ENCODE measurements at regions not wholly inside any gene's neighbourhood (a gene's known extent, or its start where the extent isn't known, plus 50 kb on each side); places are given as distances from the start of the nearest gene placed in this dataset.

- Histone ChIP-seq H3K27ac (no peak overlapping the region), H3K4me1 (no peaks in the 10 kb centered on the region), H3K36me3 (no peaks in the 10 kb centered on the region), H3K9me3 (no peaks in the 10 kb centered on the region), H3K4me3 (no peak overlapping the region), H3K27me3 (no peaks in the 10 kb centered on the region)
- intact Hi-C loops (cut with DNase I) = no loop called here
- DNase-seq (no peak), ATAC-seq (no peak)
- WGBS (ENCODE audit: insufficient coverage, low coverage, low lambda C conversion rate, missing lambda C conversion rate) = 64% methylated on average over 5 of the region's 5 CpGs
- TF ChIP-seq, protein P1, sequence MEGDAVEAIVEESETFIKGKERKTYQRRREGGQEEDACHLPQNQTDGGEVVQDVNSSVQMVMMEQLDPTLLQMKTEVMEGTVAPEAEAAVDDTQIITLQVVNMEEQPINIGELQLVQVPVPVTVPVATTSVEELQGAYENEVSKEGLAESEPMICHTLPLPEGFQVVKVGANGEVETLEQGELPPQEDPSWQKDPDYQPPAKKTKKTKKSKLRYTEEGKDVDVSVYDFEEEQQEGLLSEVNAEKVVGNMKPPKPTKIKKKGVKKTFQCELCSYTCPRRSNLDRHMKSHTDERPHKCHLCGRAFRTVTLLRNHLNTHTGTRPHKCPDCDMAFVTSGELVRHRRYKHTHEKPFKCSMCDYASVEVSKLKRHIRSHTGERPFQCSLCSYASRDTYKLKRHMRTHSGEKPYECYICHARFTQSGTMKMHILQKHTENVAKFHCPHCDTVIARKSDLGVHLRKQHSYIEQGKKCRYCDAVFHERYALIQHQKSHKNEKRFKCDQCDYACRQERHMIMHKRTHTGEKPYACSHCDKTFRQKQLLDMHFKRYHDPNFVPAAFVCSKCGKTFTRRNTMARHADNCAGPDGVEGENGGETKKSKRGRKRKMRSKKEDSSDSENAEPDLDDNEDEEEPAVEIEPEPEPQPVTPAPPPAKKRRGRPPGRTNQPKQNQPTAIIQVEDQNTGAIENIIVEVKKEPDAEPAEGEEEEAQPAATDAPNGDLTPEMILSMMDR (IDR thresholded peaks at IDR 0.05) = no peak
- TF ChIP-seq POLR2A (IDR thresholded peaks at IDR 0.05) = no peak
These were observed 63.0 kb upstream of the FZD8 start for GRCh38 chr10:35705051-35705450.

GRCh38 chr10:35704401-35704800 is 62.3 kb upstream of the FZD8 start:
- Histone ChIP-seq H3K4me1 (no peaks in the 10 kb centered on the region), H3K36me3 (no peaks in the 10 kb centered on the region), H3K27ac (no peak overlapping the region), H3K27me3 (no peaks in the 10 kb centered on the region), H3K4me3 (no peak overlapping the region), H3K9me3 (no peaks in the 10 kb centered on the region)
- no peak for TF ChIP-seq POLR2A (IDR thresholded peaks at IDR 0.05)
- TF ChIP-seq, protein P1 (IDR thresholded peaks at IDR 0.05) = no peak
- ATAC-seq (no peak), DNase-seq (no peak)
- intact Hi-C loops (cut with DNase I) = no loop called here

- no peak for ATAC-seq
- no peak overlapping the region for H3K27ac ChIP-seq
- no peaks in the 10 kb centered on the region for H3K36me3 ChIP-seq
- H3K27me3 ChIP-seq = no peaks in the 10 kb centered on the region
- intact Hi-C loops (cut with DNase I) = no loop called here
- TF ChIP-seq POLR2A (IDR thresholded peaks at IDR 0.05) = no peak
- TF ChIP-seq, protein P1 (IDR thresholded peaks at IDR 0.05) = no peak
- H3K4me1 ChIP-seq = no peaks in the 10 kb centered on the region
- 76% methylated on average over 9 of the region's 12 CpGs for WGBS (ENCODE audit: insufficient coverage, low coverage, low lambda C conversion rate, missing lambda C conversion rate)
- H3K4me3 ChIP-seq = no peak overlapping the region
- DNase-seq = no peak
- no peaks in the 10 kb centered on the region for H3K9me3 ChIP-seq
These were observed 58.4 kb upstream of the FZD8 start for GRCh38 chr10:35700487-35700882.

DNA sequence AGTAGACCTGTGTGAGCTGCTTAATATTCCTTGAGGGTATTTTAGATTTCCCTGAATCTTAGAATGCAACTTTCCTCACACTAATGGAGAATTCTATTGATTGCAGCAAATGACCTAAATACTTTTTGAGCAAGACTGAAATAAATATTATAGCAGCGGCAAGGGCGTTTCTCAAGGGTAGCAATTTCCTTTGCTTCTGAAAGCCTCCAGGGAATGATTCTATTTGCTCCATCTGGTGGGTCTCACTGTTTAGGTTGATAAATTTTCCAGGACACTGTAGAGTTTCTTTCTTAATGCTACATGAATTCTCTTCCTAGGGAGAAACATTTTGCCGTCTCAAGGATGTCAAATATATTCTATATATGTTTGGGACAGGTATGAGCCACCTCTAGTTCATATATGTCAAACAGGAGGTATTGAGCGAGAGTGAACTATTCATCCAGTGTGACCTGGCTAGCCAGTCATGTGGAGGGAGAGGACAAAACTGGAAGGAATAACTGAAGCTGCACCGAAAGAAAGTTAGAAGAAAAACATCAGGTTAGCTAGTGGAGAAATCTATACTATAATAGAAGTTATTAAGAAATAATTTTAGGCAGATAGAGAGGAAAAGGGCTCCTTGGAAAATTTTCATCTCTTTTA is 57.9 kb upstream of the FZD8 start:
- no peak for ATAC-seq
- no peak overlapping the region for H3K27ac ChIP-seq
- 80% methylated on average over 5 of the region's 5 CpGs for WGBS (ENCODE audit: insufficient coverage, low coverage, low lambda C conversion rate, missing lambda C conversion rate)
- H3K9me3 ChIP-seq = no peaks in the 10 kb centered on the region
- no peaks in the 10 kb centered on the region for H3K36me3 ChIP-seq
- intact Hi-C loops (cut with DNase I) = no loop called here
- H3K4me1 ChIP-seq = no peaks in the 10 kb centered on the region
- no peak overlapping the region for H3K4me3 ChIP-seq
- TF ChIP-seq POLR2A (IDR thresholded peaks at IDR 0.05) = no peak
- TF ChIP-seq, protein P1 (IDR thresholded peaks at IDR 0.05) = no peak
- DNase-seq = no peak
- no peaks in the 10 kb centered on the region for H3K27me3 ChIP-seq

All from right lobe of liver (tissue), 6 donors.